Astrocyte of the spinal cord (primary cell): ENCODE measurements at regions not wholly inside any gene's neighbourhood (a gene's known extent, or its start where the extent isn't known, plus 50 kb on each side); places are given as distances from the start of the nearest gene placed in this dataset.
A peak's percentile ranks its signal among the peaks of the same experiment; 100 is the strongest.

ENCODE experiments used
- DNase-seq: peaks from one replicate; pipeline ENCODE4 v3.0.0; 2011; ENCODE audit warnings: low read depth, low spot score
- H3K4me3 ChIP-seq: 2 replicates; pipeline ENCODE4 v1.5.1; 2011; ENCODE audit warnings: low read depth, mild to moderate bottlenecking, low read length, moderate library complexity
- CTCF ChIP-seq: IDR thresholded peaks from 2 replicates; pipeline ENCODE4 v1.5.1; 2012; ENCODE audit warnings: low read depth, mild to moderate bottlenecking, low read length, inconsistent platforms
- in situ Hi-C: cut with HindIII; loops from 2 replicates; pipeline ENCODE4 v1.10.0; 2017; ENCODE audit warnings: low sequenced_read_pairs

GRCh38 chr10:4183761-4184261 is 398.8 kb upstream of the KLF6 start:
- no peak for TF ChIP-seq CTCF
- DNase-seq: peak; percentile 56
- H3K4me3 ChIP-seq: no peak overlapping the region
- in situ Hi-C loops: no loop called here

GRCh38 chr10:4181621-4182049 is 396.6 kb upstream of the KLF6 start:
- DNase-seq: no peak
- no peak for TF ChIP-seq CTCF
- in situ Hi-C loops: no loop called here
- no peak overlapping the region for H3K4me3 ChIP-seq

GRCh38 chr10:4181081-4181480 is 396.1 kb upstream of the KLF6 start:
- DNase-seq: no peak
- no peak overlapping the region for H3K4me3 ChIP-seq
- TF ChIP-seq CTCF: no peak
- in situ Hi-C loops: no loop called here

GRCh38 chr10:4177791-4178190 is 392.8 kb upstream of the KLF6 start:
- TF ChIP-seq CTCF: no peak
- in situ Hi-C loops: no loop called here
- DNase-seq: no peak
- H3K4me3 ChIP-seq: no peak overlapping the region

- no peak for DNase-seq
- H3K4me3 ChIP-seq: no peak overlapping the region
- in situ Hi-C loops: no loop called here
- TF ChIP-seq CTCF: no peak
Measured at GRCh38 chr10:4176500-4177281, 391.7 kb upstream of the KLF6 start.

GRCh38 chr10:4174197-4174596 is 389.2 kb upstream of the KLF6 start:
- in situ Hi-C loops: no loop called here
- no peak overlapping the region for H3K4me3 ChIP-seq
- TF ChIP-seq CTCF: no peak
- DNase-seq: no peak
